Fibroblast of mammary gland (primary cell): ENCODE measurements at regions not wholly inside any gene's neighbourhood (a gene's known extent, or its start where the extent isn't known, plus 50 kb on each side); places are given as distances from the start of the nearest gene placed in this dataset.

Experiments
- DNase-seq: peaks from one replicate; pipeline ENCODE4 v3.0.0-alpha.2; 2010; ENCODE audit warnings: low read depth
- H3K4me3 ChIP-seq: 2 replicates; pipeline ENCODE4 v1.5.1; 2011; ENCODE audit warnings: low read depth, mild to moderate bottlenecking, low read length, moderate library complexity; ENCODE audit not compliant: control insufficient read depth
- TF ChIP-seq, protein P1 (sequence below): conservative IDR thresholded peaks from 2 replicates; pipeline ENCODE4 v1.5.1; 2011; ENCODE audit warnings: low read depth, low read length, inconsistent platforms; ENCODE audit not compliant: control insufficient read depth, insufficient read depth

DNA sequence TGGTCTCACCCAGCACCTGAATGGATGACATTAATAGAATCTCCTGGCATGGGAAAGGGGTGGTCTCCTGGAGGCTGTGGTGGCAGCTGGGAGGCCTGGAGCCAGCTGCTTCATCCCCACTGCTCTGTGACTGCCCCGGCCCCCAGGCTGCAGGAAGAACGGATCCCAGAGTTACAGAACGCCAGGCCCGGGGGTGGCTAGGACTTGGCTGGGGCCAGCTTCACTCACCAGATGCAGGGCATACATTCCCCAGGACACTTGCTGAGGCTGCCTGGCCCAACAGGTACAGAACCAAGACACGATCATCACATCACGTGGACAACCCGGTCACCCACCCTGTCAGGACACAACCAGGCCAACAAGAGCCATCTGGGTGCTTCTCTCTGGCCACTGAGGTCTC, 178.6 kb upstream of the SALL3 start:
- DNase-seq: no peak
- no peak overlapping the region for H3K4me3 ChIP-seq
- TF ChIP-seq, protein P1, sequence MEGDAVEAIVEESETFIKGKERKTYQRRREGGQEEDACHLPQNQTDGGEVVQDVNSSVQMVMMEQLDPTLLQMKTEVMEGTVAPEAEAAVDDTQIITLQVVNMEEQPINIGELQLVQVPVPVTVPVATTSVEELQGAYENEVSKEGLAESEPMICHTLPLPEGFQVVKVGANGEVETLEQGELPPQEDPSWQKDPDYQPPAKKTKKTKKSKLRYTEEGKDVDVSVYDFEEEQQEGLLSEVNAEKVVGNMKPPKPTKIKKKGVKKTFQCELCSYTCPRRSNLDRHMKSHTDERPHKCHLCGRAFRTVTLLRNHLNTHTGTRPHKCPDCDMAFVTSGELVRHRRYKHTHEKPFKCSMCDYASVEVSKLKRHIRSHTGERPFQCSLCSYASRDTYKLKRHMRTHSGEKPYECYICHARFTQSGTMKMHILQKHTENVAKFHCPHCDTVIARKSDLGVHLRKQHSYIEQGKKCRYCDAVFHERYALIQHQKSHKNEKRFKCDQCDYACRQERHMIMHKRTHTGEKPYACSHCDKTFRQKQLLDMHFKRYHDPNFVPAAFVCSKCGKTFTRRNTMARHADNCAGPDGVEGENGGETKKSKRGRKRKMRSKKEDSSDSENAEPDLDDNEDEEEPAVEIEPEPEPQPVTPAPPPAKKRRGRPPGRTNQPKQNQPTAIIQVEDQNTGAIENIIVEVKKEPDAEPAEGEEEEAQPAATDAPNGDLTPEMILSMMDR: no peak

DNA sequence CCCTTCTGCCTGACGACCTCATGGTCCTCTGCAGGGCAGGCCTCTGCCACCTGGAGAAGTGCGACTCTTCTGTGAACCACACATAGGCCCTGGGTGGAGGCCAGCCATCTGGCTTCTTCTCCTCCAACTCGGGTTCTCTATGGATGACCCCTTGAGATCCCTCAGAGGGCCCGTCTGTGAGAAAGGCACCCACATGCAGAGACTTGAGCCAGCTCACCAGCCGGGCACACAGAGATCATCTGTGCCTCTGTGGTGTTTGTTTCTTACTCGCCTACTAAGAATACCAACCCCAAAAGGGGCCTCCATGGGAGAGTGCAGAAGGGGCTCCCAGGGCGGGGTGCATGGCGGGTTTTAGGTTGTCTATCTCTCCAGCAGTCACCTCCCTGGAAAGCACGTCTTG, 176.5 kb upstream of the SALL3 start:
- no peak overlapping the region for H3K4me3 ChIP-seq
- no peak for DNase-seq
- TF ChIP-seq, protein P1: no peak

DNA sequence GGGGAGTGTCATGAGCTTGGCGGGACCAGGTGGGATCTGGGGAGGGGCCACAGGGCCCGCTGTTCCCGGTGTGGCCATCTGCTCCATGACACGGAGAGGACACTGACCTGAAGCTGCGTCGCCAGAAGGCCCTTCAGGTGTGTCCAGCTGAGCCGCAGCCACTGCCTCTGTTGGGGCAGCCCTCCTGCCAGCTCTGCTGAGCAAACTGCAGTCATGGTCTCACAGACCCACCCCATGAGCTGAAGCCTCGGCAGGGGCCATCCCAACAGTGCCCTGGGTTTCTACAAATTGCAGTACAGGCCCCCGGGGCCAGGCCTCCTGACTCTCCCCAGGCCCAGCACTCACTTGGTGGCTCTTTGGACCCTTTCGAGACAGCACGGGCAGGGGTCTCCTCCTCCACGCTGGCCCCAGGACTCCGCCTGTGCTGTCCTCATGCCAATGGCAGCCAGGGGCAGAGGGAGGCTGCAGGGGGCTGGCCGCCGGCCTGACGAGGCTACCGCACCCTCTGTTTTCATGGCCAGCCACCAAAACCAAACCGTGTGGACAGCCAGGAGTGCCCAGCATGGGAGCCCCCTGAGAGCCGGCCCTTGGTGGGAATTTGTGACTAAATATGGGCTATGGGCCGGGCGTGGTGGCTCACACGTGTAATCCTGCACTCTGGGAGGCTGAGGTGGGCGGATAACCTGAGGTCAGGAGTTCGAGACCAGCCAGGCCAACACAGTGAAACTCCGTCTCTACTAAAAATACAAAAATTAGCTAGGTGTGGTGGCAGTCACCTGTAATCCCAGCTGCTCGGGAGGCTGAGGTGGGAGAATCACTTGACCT, 175.2 kb upstream of the SALL3 start:
- TF ChIP-seq, protein P1: no peak
- DNase-seq: no peak
- no peak overlapping the region for H3K4me3 ChIP-seq

DNA sequence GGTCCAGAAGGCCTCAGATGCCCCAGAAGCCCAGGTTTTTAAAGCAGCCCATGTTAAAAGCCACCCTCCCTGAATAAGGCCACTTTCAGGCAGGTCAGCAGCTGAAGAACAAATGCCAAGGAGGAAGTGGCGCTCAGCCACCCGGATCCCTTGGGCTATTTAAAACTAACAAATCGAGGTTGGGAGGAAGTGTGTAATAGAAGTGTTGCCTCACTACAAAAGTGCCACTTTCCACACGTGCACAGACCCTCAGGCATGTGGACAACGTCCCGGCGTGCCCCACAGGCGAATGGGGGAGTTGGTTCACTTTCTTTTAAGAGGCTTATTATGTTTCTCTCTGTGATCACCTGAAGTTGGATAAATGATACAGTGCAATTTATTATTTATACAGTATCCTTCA, 173.8 kb upstream of the SALL3 start:
- TF ChIP-seq, protein P1: no peak
- no peak overlapping the region for H3K4me3 ChIP-seq
- no peak for DNase-seq

DNA sequence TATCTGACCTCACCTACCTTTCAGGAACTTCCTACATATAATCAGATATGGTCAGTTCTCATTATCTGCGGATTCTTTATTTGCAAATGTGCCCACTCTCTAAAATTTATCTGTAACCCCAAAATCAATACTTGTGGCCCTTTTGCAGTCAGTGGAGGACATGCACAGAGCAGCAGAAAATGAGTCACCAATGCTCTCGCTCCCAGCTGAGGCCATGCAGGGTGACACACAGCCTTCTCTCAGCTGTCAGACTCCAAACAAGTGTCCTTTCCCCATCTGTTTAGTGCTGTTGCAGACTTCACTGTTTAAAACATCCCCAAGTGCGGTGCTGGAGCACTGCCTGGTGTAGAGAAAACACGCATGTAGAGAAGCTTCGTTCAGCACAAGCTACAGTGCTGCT, 171.9 kb upstream of the SALL3 start:
- TF ChIP-seq, protein P1: no peak
- no peak for DNase-seq
- H3K4me3 ChIP-seq: no peak overlapping the region

- TF ChIP-seq, protein P1: no peak
- DNase-seq: peak; percentile 0
These were observed 169.8 kb upstream of the SALL3 start for GRCh38 chr18:78809845-78810244.

More at GRCh38 chr18:78809845-78810244, 169.8 kb upstream of the SALL3 start:
- H3K4me3 ChIP-seq: no peak overlapping the region
